Peyer's patch (tissue), 4 donors: ENCODE measurements at regions not wholly inside any gene's neighbourhood (a gene's known extent, or its start where the extent isn't known, plus 50 kb on each side); places are given as distances from the start of the nearest gene placed in this dataset.

Source experiments
- POLR2A ChIP-seq, 2 donors: fragments of 450-650 bp; IDR thresholded peaks; one replicate each; pipeline ENCODE4 v1.5.1; 2017; ENCODE audit warnings: antibody characterized with exemption in 2 of 2, mild to moderate bottlenecking in 2 of 2, moderate library complexity in 2 of 2
- TF ChIP-seq, protein P1 (sequence below), 6 experiments: fragments of 450-650 bp in 4 of 6; fragments of 200-600 bp in 2 of 6; sonication (generic) in 1 of 6; IDR thresholded peaks; one replicate each; pipeline ENCODE4 v1.5.1; 2017 to 2019; ENCODE audit warnings: antibody characterized with exemption in 6 of 6, mild to moderate bottlenecking in 3 of 6, moderate library complexity in 1 of 6

DNA sequence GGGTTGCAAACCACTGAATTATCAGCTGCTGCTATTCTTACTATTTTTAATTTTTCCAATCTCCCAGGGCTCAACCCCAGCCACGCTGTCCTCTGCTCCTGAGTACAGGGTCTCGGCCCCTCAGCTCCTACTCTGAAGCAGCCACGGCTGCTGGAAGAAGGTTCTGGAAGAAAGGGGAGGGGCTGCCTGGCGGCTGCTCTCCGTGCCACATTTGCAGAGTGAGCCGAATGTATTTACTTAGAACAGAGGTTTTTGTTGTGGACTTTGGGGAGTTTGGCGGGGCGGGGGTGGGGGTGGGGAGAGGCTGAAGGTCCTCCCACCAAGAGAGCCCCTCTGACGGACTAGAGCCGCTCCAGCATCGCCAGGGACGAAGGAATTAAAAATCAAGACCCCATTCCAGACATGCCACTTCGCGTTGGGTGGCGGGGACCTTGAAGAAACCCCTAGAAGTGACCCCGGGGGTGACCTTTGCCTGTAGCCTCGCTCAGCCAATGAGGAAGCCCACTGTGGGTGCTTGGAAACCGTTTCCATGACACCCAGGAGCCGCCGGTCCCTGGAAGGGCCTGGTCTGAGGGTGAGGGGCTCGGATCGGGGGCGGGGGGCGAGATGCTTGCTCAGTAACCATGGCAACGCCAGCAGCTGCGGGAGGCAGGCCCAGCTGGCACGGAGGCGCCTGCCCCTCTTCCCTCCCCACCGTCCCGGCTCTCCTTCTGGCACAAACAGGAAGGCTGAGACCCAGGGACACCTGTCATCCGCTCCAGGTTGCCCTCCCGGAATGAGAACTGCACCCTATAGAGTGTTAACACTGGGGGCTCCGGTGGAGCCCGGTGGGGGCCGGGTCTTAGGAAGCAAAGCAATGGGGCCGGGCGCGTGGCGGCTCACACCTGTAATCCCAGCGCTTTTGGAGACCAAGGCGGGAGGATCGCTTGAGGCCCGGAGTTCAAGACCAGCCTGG is 54.2 kb upstream of the PTPRS start:
- TF ChIP-seq, protein P1, sequence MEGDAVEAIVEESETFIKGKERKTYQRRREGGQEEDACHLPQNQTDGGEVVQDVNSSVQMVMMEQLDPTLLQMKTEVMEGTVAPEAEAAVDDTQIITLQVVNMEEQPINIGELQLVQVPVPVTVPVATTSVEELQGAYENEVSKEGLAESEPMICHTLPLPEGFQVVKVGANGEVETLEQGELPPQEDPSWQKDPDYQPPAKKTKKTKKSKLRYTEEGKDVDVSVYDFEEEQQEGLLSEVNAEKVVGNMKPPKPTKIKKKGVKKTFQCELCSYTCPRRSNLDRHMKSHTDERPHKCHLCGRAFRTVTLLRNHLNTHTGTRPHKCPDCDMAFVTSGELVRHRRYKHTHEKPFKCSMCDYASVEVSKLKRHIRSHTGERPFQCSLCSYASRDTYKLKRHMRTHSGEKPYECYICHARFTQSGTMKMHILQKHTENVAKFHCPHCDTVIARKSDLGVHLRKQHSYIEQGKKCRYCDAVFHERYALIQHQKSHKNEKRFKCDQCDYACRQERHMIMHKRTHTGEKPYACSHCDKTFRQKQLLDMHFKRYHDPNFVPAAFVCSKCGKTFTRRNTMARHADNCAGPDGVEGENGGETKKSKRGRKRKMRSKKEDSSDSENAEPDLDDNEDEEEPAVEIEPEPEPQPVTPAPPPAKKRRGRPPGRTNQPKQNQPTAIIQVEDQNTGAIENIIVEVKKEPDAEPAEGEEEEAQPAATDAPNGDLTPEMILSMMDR (IDR thresholded peaks at IDR 0.05), result no peak
- TF ChIP-seq POLR2A (IDR thresholded peaks at IDR 0.05), result no peak
